T-helper 2 cell treated with Interferon-gamma antibody and Interleukin-4, amounts not matched to agents 100 ng/mL and 5 ng/mL, for 36 hours (primary cell): ENCODE measurements at regions not wholly inside any gene's neighbourhood (a gene's known extent, or its start where the extent isn't known, plus 50 kb on each side); places are given as distances from the start of the nearest gene placed in this dataset.

ENCODE experiments used
- intact Hi-C: fragments of 100-400 bp; cut with micrococcal nuclease; formaldehyde crosslinking; loops from one replicate; pipeline ENCODE4 v1.15.1; 2023

GRCh38 chr3:118838871-118839270 is 195.8 kb downstream of the IGSF11 start:
- intact Hi-C loops, result no loop called here

- intact Hi-C loops, result no loop called here
Measured at GRCh38 chr3:118842147-118842863, 192.3 kb downstream of the IGSF11 start.

DNA sequence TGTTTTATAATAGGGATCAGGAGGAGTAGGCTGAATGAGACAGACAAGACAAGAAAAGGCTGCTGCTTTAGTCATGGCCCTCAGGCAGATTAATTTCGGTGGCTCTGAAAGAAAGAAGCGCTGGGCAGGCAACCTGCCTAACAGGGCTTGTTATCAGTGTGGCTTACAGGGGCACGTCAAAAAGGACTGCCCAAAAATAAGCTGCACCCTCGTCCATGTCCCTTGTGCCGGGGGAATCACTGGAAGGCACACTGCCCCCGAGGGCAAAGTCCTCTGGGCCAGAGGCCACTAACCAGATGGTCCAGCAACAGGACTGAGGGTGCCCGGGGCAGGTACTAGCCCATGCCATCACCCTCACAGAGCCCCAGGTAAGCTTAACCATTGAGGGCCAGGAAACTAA is 188.5 kb downstream of the IGSF11 start:
- intact Hi-C loops, result no loop called here
